Esophagus (tissue), 2 donors: ENCODE measurements at regions not wholly inside any gene's neighbourhood (a gene's known extent, or its start where the extent isn't known, plus 50 kb on each side); places are given as distances from the start of the nearest gene placed in this dataset.

ENCODE experiments used
- H3K27ac ChIP-seq, 2 donors: one replicate each; pipeline ENCODE4 v1.5.1; 2013; ENCODE audit warnings: low read depth in 2 of 2, mild to moderate bottlenecking in 2 of 2, inconsistent platforms in 1 of 2, low read length in 1 of 2, moderate library complexity in 1 of 2
- H3K27me3 ChIP-seq, 2 donors: one replicate each; pipeline ENCODE4 v1.6.1; 2013; ENCODE audit warnings: low read length in 2 of 2, control low read depth in 1 of 2, mild to moderate bottlenecking in 1 of 2; ENCODE audit not compliant: insufficient read depth in 2 of 2, control insufficient read depth in 1 of 2
- H3K36me3 ChIP-seq, 2 donors: one replicate each; pipeline ENCODE4 v1.6.1; 2013; ENCODE audit warnings: low read length in 1 of 2; ENCODE audit not compliant: control insufficient read depth in 2 of 2, insufficient read depth in 2 of 2
- H3K4me1 ChIP-seq, 2 donors: one replicate each; pipeline ENCODE4 v1.6.1; 2013; ENCODE audit warnings: low read length in 1 of 2; ENCODE audit not compliant: control insufficient read depth in 2 of 2, insufficient read depth in 2 of 2
- H3K4me3 ChIP-seq, 2 donors: one replicate each; pipeline ENCODE4 v1.5.1; 2013; ENCODE audit warnings: low read length in 2 of 2, mild to moderate bottlenecking in 2 of 2, low read depth in 1 of 2, moderate library complexity in 1 of 2
- H3K9me3 ChIP-seq, 2 donors: one replicate each; pipeline ENCODE4 v1.6.1; 2013; ENCODE audit warnings: mild to moderate bottlenecking in 2 of 2, low read depth in 1 of 2, low read length in 1 of 2, moderate library complexity in 1 of 2; ENCODE audit not compliant: control insufficient read depth in 2 of 2, insufficient read depth in 1 of 2
- WGBS, 2 donors: extraction: QIAGEN DNeasy Blood & Tissue Kit; methylation state at CpG; one replicate each; pipeline ENCODE4 v1.1.7; 2013; 5-methylcytosine and 5-hydroxymethylcytosine counted together
- donor health status: healthy with polysubstance abuse.
- donor health status: Bipolar disorder and iron deficiency.

GRCh38 chr1:168799927-168800605, 71.1 kb upstream of the DPT start:
- Histone ChIP-seq H3K9me3 (no peaks in the 10 kb centered on the region), H3K36me3 (no peaks in the 10 kb centered on the region), H3K27ac (no peak overlapping the region), H3K4me3 (no peak overlapping the region), H3K27me3 (no peaks in the 10 kb centered on the region), H3K4me1 (no peaks in the 10 kb centered on the region)
- WGBS, 2 donors = 47 to 59% methylated on average over 2 of the region's 2 CpGs

- Histone ChIP-seq H3K27ac (no peak overlapping the region), H3K4me3 (no peak overlapping the region), H3K4me1 (no peaks in the 10 kb centered on the region), H3K27me3 (no peaks in the 10 kb centered on the region), H3K9me3 (no peaks in the 10 kb centered on the region), H3K36me3 (no peaks in the 10 kb centered on the region)
- WGBS, 2 donors = 49 to 54% methylated on average over 3 of the region's 3 CpGs
Observed at GRCh38 chr1:168801032-168801745, 72.2 kb upstream of the DPT start.

- H3K27ac ChIP-seq = no peak overlapping the region
- H3K4me3 ChIP-seq = no peak overlapping the region
- H3K4me1 ChIP-seq = no peaks in the 10 kb centered on the region
- H3K9me3 ChIP-seq = no peaks in the 10 kb centered on the region
- H3K36me3 ChIP-seq = no peaks in the 10 kb centered on the region
- no peaks in the 10 kb centered on the region for H3K27me3 ChIP-seq
- WGBS, 2 donors = 73 to 76% methylated on average over 7 of the region's 7 CpGs
Observed at GRCh38 chr1:168803806-168804510, 75.0 kb upstream of the DPT start.

- Histone ChIP-seq H3K36me3 (no peaks in the 10 kb centered on the region), H3K4me1 (no peaks in the 10 kb centered on the region), H3K27ac (no peak overlapping the region), H3K9me3 (no peaks in the 10 kb centered on the region), H3K4me3 (no peak overlapping the region), H3K27me3 (no peaks in the 10 kb centered on the region)
- WGBS, 2 donors = 88 to 93% methylated on average over 2 of the region's 2 CpGs
Observed at GRCh38 chr1:168806952-168807351, 77.9 kb upstream of the DPT start.

GRCh38 chr1:168811176-168811575, 82.2 kb upstream of the DPT start:
- Histone ChIP-seq H3K27me3 (no peaks in the 10 kb centered on the region), H3K4me3 (no peak overlapping the region), H3K27ac (no peak overlapping the region), H3K9me3 (no peaks in the 10 kb centered on the region), H3K36me3 (no peaks in the 10 kb centered on the region), H3K4me1 (no peaks in the 10 kb centered on the region)
- WGBS, 2 donors = 90 to 92% methylated on average over 3 of the region's 3 CpGs

GRCh38 chr1:168819668-168820067, 90.7 kb upstream of the DPT start:
- Histone ChIP-seq H3K27me3 (no peaks in the 10 kb centered on the region), H3K36me3 (no peaks in the 10 kb centered on the region)
- 92 to 93% methylated on average over 3 of the region's 3 CpGs for WGBS, 2 donors

GRCh38 chr1:168821434-168821833, 92.4 kb upstream of the DPT start:
- H3K27ac ChIP-seq = no peak overlapping the region
- H3K9me3 ChIP-seq = no peaks in the 10 kb centered on the region
- no peaks in the 10 kb centered on the region for H3K4me1 ChIP-seq
- H3K36me3 ChIP-seq = no peaks in the 10 kb centered on the region
- 41 to 55% methylated on average over 2 of the region's 2 CpGs for WGBS, 2 donors
- H3K4me3 ChIP-seq = no peak overlapping the region
- H3K27me3 ChIP-seq = no peaks in the 10 kb centered on the region

More at GRCh38 chr1:168819668-168820067, 90.7 kb upstream of the DPT start:
- no peaks in the 10 kb centered on the region for H3K9me3 ChIP-seq
- H3K4me1 ChIP-seq = no peaks in the 10 kb centered on the region
- H3K27ac ChIP-seq = no peak overlapping the region
- no peak overlapping the region for H3K4me3 ChIP-seq

GRCh38 chr1:168822911-168823310, 93.9 kb upstream of the DPT start:
- no peak overlapping the region for H3K27ac ChIP-seq
- 62 to 70% methylated on average over 2 of the region's 2 CpGs for WGBS, 2 donors

GRCh38 chr1:168823988-168824387, 95.0 kb upstream of the DPT start:
- no peaks in the 10 kb centered on the region for H3K9me3 ChIP-seq
- H3K4me3 ChIP-seq = no peak overlapping the region
- 89 to 90% methylated on average over 4 of the region's 4 CpGs for WGBS, 2 donors
- no peak overlapping the region for H3K27ac ChIP-seq
- no peaks in the 10 kb centered on the region for H3K27me3 ChIP-seq
- no peaks in the 10 kb centered on the region for H3K36me3 ChIP-seq
- H3K4me1 ChIP-seq = no peaks in the 10 kb centered on the region

More at GRCh38 chr1:168822911-168823310, 93.9 kb upstream of the DPT start:
- no peaks in the 10 kb centered on the region for H3K9me3 ChIP-seq
- H3K36me3 ChIP-seq = no peaks in the 10 kb centered on the region
- H3K4me3 ChIP-seq = no peak overlapping the region
- no peaks in the 10 kb centered on the region for H3K4me1 ChIP-seq
- no peaks in the 10 kb centered on the region for H3K27me3 ChIP-seq
